ENCODE measurements at regions not wholly inside any gene's neighbourhood (a gene's known extent, or its start where the extent isn't known, plus 50 kb on each side); places are given as distances from the start of the nearest gene placed in this dataset.

GRCh38 chr2:67290451-67291290 is 106.5 kb upstream of the ETAA1 start:
- H3K4me3 Mint-ChIP-seq: no peak overlapping the region

GRCh38 chr2:67294218-67294617 is 102.9 kb upstream of the ETAA1 start:
- H3K9me3 Mint-ChIP-seq: no peaks in the 10 kb centered on the region
- H3K27me3 Mint-ChIP-seq: no peaks in the 10 kb centered on the region
- H3K27ac Mint-ChIP-seq: no peak overlapping the region
- H3K4me3 Mint-ChIP-seq: no peak overlapping the region
- H3K4me1 Mint-ChIP-seq (ENCODE audit: low read depth): no peaks in the 10 kb centered on the region
- intact Hi-C loops (cut with micrococcal nuclease): no loop called here
- no peaks in the 10 kb centered on the region for H3K36me3 Mint-ChIP-seq (ENCODE audit: low read depth)

More at GRCh38 chr2:67290451-67291290, 106.5 kb upstream of the ETAA1 start:
- Mint-ChIP-seq H3K27ac (no peak overlapping the region), H3K27me3 (no peaks in the 10 kb centered on the region), H3K36me3 (ENCODE audit: low read depth) (no peaks in the 10 kb centered on the region), H3K4me1 (ENCODE audit: low read depth) (no peaks in the 10 kb centered on the region), H3K9me3 (no peaks in the 10 kb centered on the region)
- intact Hi-C loops (cut with micrococcal nuclease): no loop called here

GRCh38 chr2:67295406-67295805 is 101.7 kb upstream of the ETAA1 start:
- no peaks in the 10 kb centered on the region for H3K9me3 Mint-ChIP-seq
- H3K4me3 Mint-ChIP-seq: no peak overlapping the region
- H3K27me3 Mint-ChIP-seq: no peaks in the 10 kb centered on the region
- H3K27ac Mint-ChIP-seq: no peak overlapping the region
- intact Hi-C loops (cut with micrococcal nuclease): no loop called here
- H3K36me3 Mint-ChIP-seq (ENCODE audit: low read depth): no peaks in the 10 kb centered on the region
- H3K4me1 Mint-ChIP-seq (ENCODE audit: low read depth): no peaks in the 10 kb centered on the region

GRCh38 chr2:67295851-67296250 is 101.3 kb upstream of the ETAA1 start:
- Mint-ChIP-seq H3K4me3 (no peak overlapping the region), H3K9me3 (no peaks in the 10 kb centered on the region), H3K4me1 (ENCODE audit: low read depth) (no peaks in the 10 kb centered on the region), H3K27ac (no peak overlapping the region), H3K36me3 (ENCODE audit: low read depth) (no peaks in the 10 kb centered on the region), H3K27me3 (no peaks in the 10 kb centered on the region)
- intact Hi-C loops (cut with micrococcal nuclease): no loop called here

GRCh38 chr2:67304300-67304890 is 92.7 kb upstream of the ETAA1 start:
- no peak overlapping the region for H3K27ac Mint-ChIP-seq

GRCh38 chr2:67309281-67309680 is 87.9 kb upstream of the ETAA1 start:
- no peaks in the 10 kb centered on the region for H3K27me3 Mint-ChIP-seq
- intact Hi-C loops (cut with micrococcal nuclease): no loop called here
- no peaks in the 10 kb centered on the region for H3K9me3 Mint-ChIP-seq
- no peaks in the 10 kb centered on the region for H3K4me1 Mint-ChIP-seq (ENCODE audit: low read depth)
- no peak overlapping the region for H3K27ac Mint-ChIP-seq
- no peak overlapping the region for H3K4me3 Mint-ChIP-seq
- H3K36me3 Mint-ChIP-seq (ENCODE audit: low read depth): no peaks in the 10 kb centered on the region

More at GRCh38 chr2:67304300-67304890, 92.7 kb upstream of the ETAA1 start:
- no peaks in the 10 kb centered on the region for H3K9me3 Mint-ChIP-seq
- no peaks in the 10 kb centered on the region for H3K4me1 Mint-ChIP-seq (ENCODE audit: low read depth)
- no peaks in the 10 kb centered on the region for H3K36me3 Mint-ChIP-seq (ENCODE audit: low read depth)
- intact Hi-C loops (cut with micrococcal nuclease): no loop called here
- H3K27me3 Mint-ChIP-seq: no peaks in the 10 kb centered on the region
- no peak overlapping the region for H3K4me3 Mint-ChIP-seq

- Mint-ChIP-seq H3K27ac (no peak overlapping the region), H3K4me1 (ENCODE audit: low read depth) (no peaks in the 10 kb centered on the region), H3K27me3 (no peaks in the 10 kb centered on the region), H3K36me3 (ENCODE audit: low read depth) (no peaks in the 10 kb centered on the region), H3K4me3 (no peak overlapping the region), H3K9me3 (no peaks in the 10 kb centered on the region)
- intact Hi-C loops (cut with micrococcal nuclease): no loop called here
Observed at GRCh38 chr2:67311536-67311935, 85.6 kb upstream of the ETAA1 start.

GRCh38 chr2:67312871-67313270 is 84.3 kb upstream of the ETAA1 start:
- Mint-ChIP-seq H3K4me3 (no peak overlapping the region), H3K9me3 (no peaks in the 10 kb centered on the region), H3K4me1 (ENCODE audit: low read depth) (no peaks in the 10 kb centered on the region), H3K36me3 (ENCODE audit: low read depth) (no peaks in the 10 kb centered on the region), H3K27ac (no peak overlapping the region), H3K27me3 (no peaks in the 10 kb centered on the region)
- intact Hi-C loops (cut with micrococcal nuclease): no loop called here

GRCh38 chr2:67313536-67313935 is 83.6 kb upstream of the ETAA1 start:
- no peaks in the 10 kb centered on the region for H3K9me3 Mint-ChIP-seq
- no peak overlapping the region for H3K4me3 Mint-ChIP-seq
- no peaks in the 10 kb centered on the region for H3K4me1 Mint-ChIP-seq (ENCODE audit: low read depth)
- H3K36me3 Mint-ChIP-seq (ENCODE audit: low read depth): no peaks in the 10 kb centered on the region
- H3K27ac Mint-ChIP-seq: no peak overlapping the region
- no peaks in the 10 kb centered on the region for H3K27me3 Mint-ChIP-seq
- intact Hi-C loops (cut with micrococcal nuclease): no loop called here

- intact Hi-C loops (cut with micrococcal nuclease): no loop called here
- no peaks in the 10 kb centered on the region for H3K36me3 Mint-ChIP-seq (ENCODE audit: low read depth)
- no peaks in the 10 kb centered on the region for H3K9me3 Mint-ChIP-seq
- no peak overlapping the region for H3K27ac Mint-ChIP-seq
- H3K27me3 Mint-ChIP-seq: no peaks in the 10 kb centered on the region
- H3K4me3 Mint-ChIP-seq: no peak overlapping the region
- H3K4me1 Mint-ChIP-seq (ENCODE audit: low read depth): no peaks in the 10 kb centered on the region
Observed at GRCh38 chr2:67318031-67318430, 79.1 kb upstream of the ETAA1 start.

GRCh38 chr2:67318563-67318962 is 78.6 kb upstream of the ETAA1 start:
- Mint-ChIP-seq H3K27ac (no peak overlapping the region), H3K4me1 (ENCODE audit: low read depth) (no peaks in the 10 kb centered on the region)
- intact Hi-C loops (cut with micrococcal nuclease): no loop called here

GRCh38 chr2:67318993-67319481 is 78.1 kb upstream of the ETAA1 start:
- Mint-ChIP-seq H3K27ac (no peak overlapping the region), H3K36me3 (ENCODE audit: low read depth) (no peaks in the 10 kb centered on the region), H3K9me3 (no peaks in the 10 kb centered on the region), H3K4me3 (no peak overlapping the region), H3K4me1 (ENCODE audit: low read depth) (no peaks in the 10 kb centered on the region), H3K27me3 (no peaks in the 10 kb centered on the region)
- intact Hi-C loops (cut with micrococcal nuclease): no loop called here

More at GRCh38 chr2:67318563-67318962, 78.6 kb upstream of the ETAA1 start:
- H3K4me3 Mint-ChIP-seq: no peak overlapping the region
- H3K27me3 Mint-ChIP-seq: no peaks in the 10 kb centered on the region
- no peaks in the 10 kb centered on the region for H3K36me3 Mint-ChIP-seq (ENCODE audit: low read depth)
- H3K9me3 Mint-ChIP-seq: no peaks in the 10 kb centered on the region

GRCh38 chr2:67320861-67321587 is 76.1 kb upstream of the ETAA1 start:
- H3K27ac Mint-ChIP-seq: no peak overlapping the region
- no peak overlapping the region for H3K4me3 Mint-ChIP-seq
- intact Hi-C loops (cut with micrococcal nuclease): no loop called here

GRCh38 chr2:67321588-67321903 is 75.6 kb upstream of the ETAA1 start:
- Mint-ChIP-seq H3K4me1 (ENCODE audit: low read depth) (no peaks in the 10 kb centered on the region), H3K27ac (no peak overlapping the region), H3K4me3 (no peak overlapping the region), H3K27me3 (no peaks in the 10 kb centered on the region), H3K9me3 (no peaks in the 10 kb centered on the region), H3K36me3 (ENCODE audit: low read depth) (no peaks in the 10 kb centered on the region)
- intact Hi-C loops (cut with micrococcal nuclease): no loop called here

More at GRCh38 chr2:67320861-67321587, 76.1 kb upstream of the ETAA1 start:
- no peaks in the 10 kb centered on the region for H3K27me3 Mint-ChIP-seq
- H3K36me3 Mint-ChIP-seq (ENCODE audit: low read depth): no peaks in the 10 kb centered on the region
- no peaks in the 10 kb centered on the region for H3K9me3 Mint-ChIP-seq
- no peaks in the 10 kb centered on the region for H3K4me1 Mint-ChIP-seq (ENCODE audit: low read depth)

Data from dendritic cell treated with granulocyte-macrophage colony-stimulating factor and Interleukin-4, amounts not matched to agents 40 ng/mL and 50 ng/mL, for 4 days (primary cell).